Omental fat pad (tissue), 3 donors: ENCODE measurements at regions not wholly inside any gene's neighbourhood (a gene's known extent, or its start where the extent isn't known, plus 50 kb on each side); places are given as distances from the start of the nearest gene placed in this dataset.

Experiments used
- ATAC-seq: fragments of 150-250 bp; one replicate; pipeline ENCODE4 v1.9.1; 2016; ENCODE audit warnings: mild to moderate bottlenecking, moderate library complexity; ENCODE audit not compliant: low FRiP score
- DNase-seq: peaks from one replicate; pipeline ENCODE4 v3.0.0-alpha.2; 2019; ENCODE audit warnings: low spot score
- CTCF ChIP-seq, 3 donors: fragments of 450-650 bp; IDR thresholded peaks; one replicate each; pipeline ENCODE4 v1.5.1; 2016 to 2017; ENCODE audit warnings: antibody characterized with exemption in 3 of 3, mild to moderate bottlenecking in 3 of 3, moderate library complexity in 2 of 3

- no peak for TF ChIP-seq CTCF (IDR thresholded peaks at IDR 0.05)
- ATAC-seq = no peak
- no peak for DNase-seq
Measured at GRCh38 chr10:29037348-29038113, 251.3 kb upstream of the LYZL1 start.

DNA sequence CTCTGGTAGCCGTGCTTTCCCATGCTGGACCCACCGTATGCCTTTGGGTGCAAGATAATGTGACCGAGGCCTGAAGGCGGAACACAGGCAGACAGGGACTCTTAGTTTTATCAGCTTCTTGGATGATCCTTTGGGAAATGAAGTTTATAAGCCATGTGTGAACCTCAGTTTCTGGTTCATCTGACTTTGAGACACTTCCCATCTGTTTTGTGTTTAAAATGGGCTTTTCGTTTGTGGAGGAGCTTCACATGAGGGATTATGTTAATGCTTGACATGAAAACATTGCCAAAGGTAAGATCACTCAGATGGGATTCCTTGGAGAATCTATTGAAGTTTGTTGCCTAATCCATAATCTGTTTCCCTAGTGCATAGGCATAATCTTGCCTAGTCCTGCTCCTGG lies 249.8 kb upstream of the LYZL1 start:
- ATAC-seq = no peak
- no peak for TF ChIP-seq CTCF (IDR thresholded peaks at IDR 0.05)

DNA sequence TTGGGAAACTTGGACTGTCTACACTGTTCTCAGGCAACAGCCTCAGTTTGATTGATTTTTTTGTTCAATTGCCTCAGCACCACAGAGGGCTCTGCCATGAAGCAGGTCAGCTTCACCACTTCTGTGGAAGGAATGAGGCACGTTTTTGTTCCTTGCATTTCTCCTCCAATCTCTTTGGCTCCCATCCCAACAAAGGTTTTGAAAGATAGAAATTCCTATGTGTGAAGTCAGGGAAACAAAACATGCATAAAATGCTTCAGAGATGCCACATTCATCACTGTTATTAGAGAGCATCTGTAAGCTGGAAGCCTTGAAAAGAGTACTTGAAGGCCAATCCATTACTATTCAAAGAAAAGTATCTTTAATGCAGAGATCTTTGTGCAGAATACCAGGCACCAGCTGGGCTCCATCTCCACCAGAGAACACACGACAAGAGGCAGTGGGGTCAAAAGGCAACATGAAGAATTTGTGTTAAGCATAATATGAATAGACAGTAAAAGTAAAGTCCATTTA lies 249.1 kb upstream of the LYZL1 start:
- no peak for DNase-seq
- no peak for TF ChIP-seq CTCF (IDR thresholded peaks at IDR 0.05)
- ATAC-seq = peak; percentile 94

More for the DNA sequence above, 249.8 kb upstream of the LYZL1 start:
- DNase-seq = no peak

- DNase-seq (no peak), ATAC-seq (no peak)
- no peak for TF ChIP-seq CTCF (IDR thresholded peaks at IDR 0.05)
Measured at GRCh38 chr10:29041616-29042015, 247.3 kb upstream of the LYZL1 start.

GRCh38 chr10:29048506-29048905 lies 240.4 kb upstream of the LYZL1 start:
- no peak for TF ChIP-seq CTCF (IDR thresholded peaks at IDR 0.05)
- ATAC-seq (no peak), DNase-seq (no peak)

- ATAC-seq = no peak
- no peak for TF ChIP-seq CTCF (IDR thresholded peaks at IDR 0.05)
- DNase-seq = no peak
Measured at GRCh38 chr10:29050081-29050480, 238.8 kb upstream of the LYZL1 start.

- no peak for ATAC-seq
- DNase-seq = no peak
- no peak for TF ChIP-seq CTCF (IDR thresholded peaks at IDR 0.05)
Measured at GRCh38 chr10:29055101-29055500, 233.8 kb upstream of the LYZL1 start.
